CD14-positive monocyte (primary cell): ENCODE measurements at regions not wholly inside any gene's neighbourhood (a gene's known extent, or its start where the extent isn't known, plus 50 kb on each side); places are given as distances from the start of the nearest gene placed in this dataset.

Source experiments
- DNase-seq, 3 donors: peaks; one replicate each; pipeline ENCODE4 v3.0.0-alpha.2; 2011 to 2022
- H2AFZ ChIP-seq: 2 replicates; pipeline ENCODE4 v1.6.0; 2012; ENCODE audit warnings: mild to moderate bottlenecking, low read depth, low read length, inconsistent platforms; ENCODE audit not compliant: insufficient read depth, poor library complexity, severe bottlenecking
- H3K27ac ChIP-seq, 2 donors: 1 replicate in 1 of 2; 2 replicates in 1 of 2; pipeline ENCODE4 v1.5.1; 2012 to 2013; ENCODE audit warnings: low read length in 2 of 2, control low read depth in 1 of 2, inconsistent platforms in 1 of 2, low read depth in 1 of 2, mild to moderate bottlenecking in 1 of 2
- H3K27me3 ChIP-seq, 2 donors: one replicate each; pipeline versions ENCODE4 v1.6.0 to v1.6.1; 2011 to 2013; ENCODE audit warnings: low read length in 2 of 2; ENCODE audit not compliant: control insufficient read depth in 2 of 2, insufficient read depth in 2 of 2
- H3K36me3 ChIP-seq, 2 donors: replicated peaks in 1 of 2; 1 replicate in 1 of 2; 2 replicates in 1 of 2; pipeline versions ENCODE4 v1.5.1 to v1.6.1; 2012 to 2013; ENCODE audit warnings: low read length in 2 of 2, control low read depth in 1 of 2, inconsistent platforms in 1 of 2, mild to moderate bottlenecking in 1 of 2; ENCODE audit not compliant: insufficient read depth in 2 of 2, control insufficient read depth in 1 of 2
- H3K4me1 ChIP-seq, 2 donors: 1 replicate in 1 of 2; 2 replicates in 1 of 2; pipeline versions ENCODE4 v1.5.1 to v1.6.1; 2012 to 2013; ENCODE audit warnings: low read length in 2 of 2, control low read depth in 1 of 2, inconsistent platforms in 1 of 2, mild to moderate bottlenecking in 1 of 2, moderate library complexity in 1 of 2; ENCODE audit not compliant: insufficient read depth in 2 of 2, control insufficient read depth in 1 of 2
- H3K4me2 ChIP-seq: replicated peaks from 2 replicates; pipeline ENCODE3; 2012; ENCODE audit warnings: low read length, moderate library complexity, mild to moderate bottlenecking; ENCODE audit not compliant: poor library complexity, severe bottlenecking; ENCODE audit errors: extremely low read depth
- H3K4me3 ChIP-seq, 3 experiments: fragments of 200-600 bp in 1 of 3; sonication (generic) in 1 of 3; replicated peaks in 1 of 3; 1 replicate in 2 of 3; 2 replicates in 1 of 3; pipeline ENCODE4 v1.5.1; 2011 to 2013; ENCODE audit warnings: low read length in 3 of 3, mild to moderate bottlenecking in 3 of 3, control low read depth in 2 of 3, low read depth in 2 of 3, inconsistent platforms in 1 of 3, moderate library complexity in 1 of 3
- H3K79me2 ChIP-seq: 2 replicates; pipeline ENCODE4 v1.6.0; 2012; ENCODE audit warnings: mild to moderate bottlenecking, control low read depth, inconsistent platforms, low read length, moderate library complexity; ENCODE audit not compliant: insufficient read depth
- H3K9ac ChIP-seq: 2 replicates; pipeline ENCODE4 v1.6.0; 2017; ENCODE audit warnings: low read length, mild to moderate bottlenecking; ENCODE audit not compliant: insufficient read depth, poor library complexity, severe bottlenecking
- H3K9me3 ChIP-seq, 2 donors: replicated peaks in 1 of 2; 1 replicate in 1 of 2; 2 replicates in 1 of 2; pipeline versions ENCODE4 v1.5.1 to v1.6.1; 2012 to 2013; ENCODE audit warnings: low read length in 2 of 2, control low read depth in 1 of 2; ENCODE audit not compliant: control insufficient read depth in 1 of 2, insufficient read depth in 1 of 2
- H4K20me1 ChIP-seq: 2 replicates; pipeline ENCODE4 v1.6.0; 2012; ENCODE audit warnings: mild to moderate bottlenecking, low read length, control low read depth, moderate library complexity; ENCODE audit not compliant: insufficient read depth
- H3K27ac Mint-ChIP-seq, 7 donors: one replicate each; pipeline ENCODE4 v1.8.0; 2020; ENCODE audit warnings: mild to moderate bottlenecking in 7 of 7, mixed read lengths in 7 of 7, moderate library complexity in 6 of 7, inconsistent platforms in 2 of 7
- H3K27me3 Mint-ChIP-seq, 3 donors: one replicate each; pipeline ENCODE4 v1.8.0; 2021 to 2022; ENCODE audit warnings: low read depth in 3 of 3, mild to moderate bottlenecking in 3 of 3, mixed read lengths in 3 of 3, moderate library complexity in 3 of 3, inconsistent platforms in 1 of 3
- H3K36me3 Mint-ChIP-seq, 2 donors: one replicate each; pipeline ENCODE4 v1.8.0; 2020; ENCODE audit warnings: mixed read lengths in 2 of 2, inconsistent platforms in 1 of 2, mild to moderate bottlenecking in 1 of 2
- H3K4me1 Mint-ChIP-seq: one replicate; pipeline ENCODE4 v1.8.0; 2020; ENCODE audit warnings: mild to moderate bottlenecking, mixed read lengths
- H3K4me3 Mint-ChIP-seq, 2 donors: one replicate each; pipeline ENCODE4 v1.8.0; 2020; ENCODE audit warnings: mild to moderate bottlenecking in 2 of 2, mixed read lengths in 2 of 2, moderate library complexity in 1 of 2
- H3K9me3 Mint-ChIP-seq, 7 donors: one replicate each; pipeline ENCODE4 v1.8.0; 2020 to 2022; ENCODE audit warnings: mixed read lengths in 7 of 7, mild to moderate bottlenecking in 6 of 7, moderate library complexity in 6 of 7, inconsistent platforms in 2 of 7
- WGBS: methylation state at CpG from one replicate; pipeline ENCODE4 v1.1.5; 2013; ENCODE audit warnings: missing lambda C conversion rate; ENCODE audit not compliant: insufficient coverage; 5-methylcytosine and 5-hydroxymethylcytosine counted together
- intact Hi-C, 2 donors: fragments of 100-400 bp; cut with micrococcal nuclease; formaldehyde crosslinking; loops; one replicate each; pipeline versions ENCODE4 v1.15.0 to v1.15.1; 2023
- TF ChIP-seq, protein P1 (sequence below): fragments of 200-600 bp; IDR thresholded peaks from one replicate; pipeline ENCODE4 v1.8.0; 2022; ENCODE audit warnings: antibody characterized with exemption, mild to moderate bottlenecking

DNA sequence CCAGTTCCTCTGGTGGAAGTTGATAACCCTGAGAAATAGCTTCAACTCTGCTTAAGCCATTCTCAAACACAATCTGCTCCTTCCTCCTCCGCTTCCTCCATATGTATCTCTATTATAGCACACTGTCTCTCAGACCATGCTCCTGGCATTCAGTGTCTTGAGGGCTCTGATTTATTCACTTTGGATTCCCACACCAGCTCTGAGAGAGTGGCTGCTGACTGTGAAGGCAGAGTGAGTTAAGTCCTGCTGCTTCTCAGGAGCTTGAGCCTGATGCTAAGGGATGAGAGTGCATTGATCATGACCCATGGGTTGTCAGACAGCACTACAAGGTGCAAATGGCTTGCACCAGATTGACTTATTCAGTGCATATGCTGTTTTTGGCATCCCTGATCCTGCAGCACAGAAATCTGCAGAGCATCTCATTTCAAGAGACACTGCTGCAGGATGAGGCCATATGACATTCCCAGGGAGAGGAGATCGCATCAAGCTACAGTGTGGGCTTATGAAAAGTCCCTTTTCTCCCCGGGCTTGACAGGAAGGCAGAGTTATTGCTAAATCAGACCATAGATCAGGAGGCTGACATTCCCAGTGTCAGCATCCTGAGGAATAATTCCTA lies 500.5 kb upstream of the RAB6C start:
- Histone ChIP-seq H3K9me3 (no peaks in the 10 kb centered on the region), H3K4me2 (no peak overlapping the region), H3K27me3 (no peaks in the 10 kb centered on the region), H3K27ac (no peak overlapping the region), H2AFZ (no peak overlapping the region), H3K36me3 (no peaks in the 10 kb centered on the region), H3K79me2 (no peaks in the 10 kb centered on the region), H3K9ac (no peak overlapping the region), H4K20me1 (no peaks in the 10 kb centered on the region), H3K4me3 (no peak overlapping the region), H3K4me1 (no peaks in the 10 kb centered on the region)
- DNase-seq: no peak
- TF ChIP-seq, protein P1, sequence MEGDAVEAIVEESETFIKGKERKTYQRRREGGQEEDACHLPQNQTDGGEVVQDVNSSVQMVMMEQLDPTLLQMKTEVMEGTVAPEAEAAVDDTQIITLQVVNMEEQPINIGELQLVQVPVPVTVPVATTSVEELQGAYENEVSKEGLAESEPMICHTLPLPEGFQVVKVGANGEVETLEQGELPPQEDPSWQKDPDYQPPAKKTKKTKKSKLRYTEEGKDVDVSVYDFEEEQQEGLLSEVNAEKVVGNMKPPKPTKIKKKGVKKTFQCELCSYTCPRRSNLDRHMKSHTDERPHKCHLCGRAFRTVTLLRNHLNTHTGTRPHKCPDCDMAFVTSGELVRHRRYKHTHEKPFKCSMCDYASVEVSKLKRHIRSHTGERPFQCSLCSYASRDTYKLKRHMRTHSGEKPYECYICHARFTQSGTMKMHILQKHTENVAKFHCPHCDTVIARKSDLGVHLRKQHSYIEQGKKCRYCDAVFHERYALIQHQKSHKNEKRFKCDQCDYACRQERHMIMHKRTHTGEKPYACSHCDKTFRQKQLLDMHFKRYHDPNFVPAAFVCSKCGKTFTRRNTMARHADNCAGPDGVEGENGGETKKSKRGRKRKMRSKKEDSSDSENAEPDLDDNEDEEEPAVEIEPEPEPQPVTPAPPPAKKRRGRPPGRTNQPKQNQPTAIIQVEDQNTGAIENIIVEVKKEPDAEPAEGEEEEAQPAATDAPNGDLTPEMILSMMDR: no peak
- Mint-ChIP-seq H3K36me3 (no peaks in the 10 kb centered on the region), H3K4me1 (no peaks in the 10 kb centered on the region), H3K9me3 (peaks cover 0 to 3% (median 0%) of the 10 kb centered on the region in 7 donors), H3K4me3 (no peak overlapping the region), H3K27ac (no peak overlapping the region), H3K27me3 (peaks cover 0 to 3% (median 0%) of the 10 kb centered on the region in 3 donors)
- intact Hi-C loops: no loop called here
- 80% methylated on average over 1 of the region's 3 CpGs for WGBS

DNA sequence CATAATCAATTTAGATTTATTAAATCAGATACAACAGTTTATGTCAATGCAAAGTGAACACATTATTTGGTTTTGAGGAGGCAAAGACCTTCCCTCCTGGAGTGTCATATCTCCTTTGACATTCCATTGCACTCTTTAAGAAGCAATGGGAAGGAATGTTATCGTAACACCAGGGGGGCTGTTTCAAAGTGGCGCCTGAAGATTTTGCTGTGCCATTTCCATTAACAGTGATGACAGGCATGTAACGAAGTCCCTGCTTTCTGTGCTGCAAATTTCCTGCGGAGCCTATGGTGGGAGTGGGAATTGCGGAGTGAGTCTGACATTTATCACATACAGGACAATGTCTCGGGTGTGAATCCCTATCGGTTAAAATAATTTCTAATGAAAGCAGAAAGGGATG lies 499.6 kb upstream of the RAB6C start:
- H3K4me1 ChIP-seq: no peaks in the 10 kb centered on the region
- H3K9ac ChIP-seq: no peak overlapping the region
- H3K27me3 ChIP-seq: no peaks in the 10 kb centered on the region
- Mint-ChIP-seq H3K36me3 (no peaks in the 10 kb centered on the region), H3K27me3 (peaks cover 0 to 1% (median 0%) of the 10 kb centered on the region in 3 donors), H3K27ac (no peak overlapping the region), H3K9me3 (peaks cover 0 to 2% (median 0%) of the 10 kb centered on the region in 7 donors), H3K4me1 (no peaks in the 10 kb centered on the region), H3K4me3 (no peak overlapping the region)
- TF ChIP-seq, protein P1: no peak
- 100% methylated on average over 1 of the region's 7 CpGs for WGBS
- no peak overlapping the region for H2AFZ ChIP-seq
- H4K20me1 ChIP-seq: no peaks in the 10 kb centered on the region
- H3K79me2 ChIP-seq: no peaks in the 10 kb centered on the region
- no peak overlapping the region for H3K4me2 ChIP-seq
- no peaks in the 10 kb centered on the region for H3K36me3 ChIP-seq
- H3K27ac ChIP-seq: no peak overlapping the region
- DNase-seq: no peak
- no peaks in the 10 kb centered on the region for H3K9me3 ChIP-seq
- H3K4me3 ChIP-seq: no peak overlapping the region
- intact Hi-C loops: no loop called here
